Neural progenitor cell (in vitro differentiated cells): ENCODE measurements at regions not wholly inside any gene's neighbourhood (a gene's known extent, or its start where the extent isn't known, plus 50 kb on each side); places are given as distances from the start of the nearest gene placed in this dataset.
A peak's percentile ranks its signal among the peaks of the same experiment; 100 is the strongest.

ENCODE experiments used
- DNase-seq: peaks from one replicate; pipeline ENCODE4 v3.0.0-alpha.2; 2016; ENCODE audit warnings: low spot score
- H2AFZ ChIP-seq: fragments of 200-600 bp; sonication (generic); replicated peaks from 2 replicates; pipeline ENCODE4 v1.6.1; 2016; ENCODE audit warnings: antibody characterized with exemption
- H3F3A ChIP-seq: fragments of 200-600 bp; sonication (generic); 2 replicates; pipeline ENCODE4 v1.6.1; 2016; ENCODE audit warnings: antibody characterized with exemption, low read depth
- H3K27ac ChIP-seq: fragments of 200-600 bp; sonication (generic); 2 replicates; pipeline ENCODE4 v1.5.1; 2016; ENCODE audit warnings: mild to moderate bottlenecking
- H3K27me3 ChIP-seq: fragments of 200-600 bp; sonication (generic); 2 replicates; pipeline ENCODE4 v1.6.1; 2016; ENCODE audit warnings: mild to moderate bottlenecking, moderate library complexity
- H3K36me3 ChIP-seq: fragments of 200-600 bp; sonication (generic); 2 replicates; pipeline ENCODE4 v1.5.1; 2016
- H3K4me1 ChIP-seq: fragments of 200-600 bp; sonication (generic); 2 replicates; pipeline ENCODE4 v1.6.1; 2016; ENCODE audit warnings: mixed run types
- H3K4me2 ChIP-seq: fragments of 200-600 bp; sonication (generic); 2 replicates; pipeline ENCODE4 v1.6.1; 2016
- H3K4me3 ChIP-seq: fragments of 200-600 bp; sonication (generic); 2 replicates; pipeline ENCODE4 v1.5.1; 2016
- H3K79me2 ChIP-seq: fragments of 200-600 bp; sonication (generic); 2 replicates; pipeline ENCODE4 v1.6.1; 2016; ENCODE audit warnings: low read depth
- H3K9ac ChIP-seq: fragments of 200-600 bp; sonication (generic); 2 replicates; pipeline ENCODE4 v1.6.1; 2016
- H3K9me3 ChIP-seq: fragments of 200-600 bp; sonication (generic); 2 replicates; pipeline ENCODE4 v1.5.1; 2016; ENCODE audit warnings: low read depth
- H4K20me1 ChIP-seq: fragments of 200-600 bp; sonication (generic); 2 replicates; pipeline ENCODE4 v1.6.1; 2016; ENCODE audit warnings: low read depth
- H3K27ac Mint-ChIP-seq: 3 replicates; pipeline ENCODE4 v1.8.0; 2021; ENCODE audit warnings: mixed read lengths
- H3K27me3 Mint-ChIP-seq: 2 replicates; pipeline ENCODE4 v1.8.0; 2022; ENCODE audit warnings: low read depth, mild to moderate bottlenecking, inconsistent platforms, moderate library complexity, mixed read lengths; ENCODE audit not compliant: insufficient read depth
- H3K36me3 Mint-ChIP-seq: 3 replicates; pipeline ENCODE4 v1.8.0; 2021; ENCODE audit warnings: mixed read lengths
- H3K4me1 Mint-ChIP-seq: 3 replicates; pipeline ENCODE4 v1.8.0; 2021; ENCODE audit warnings: mixed read lengths
- H3K4me3 Mint-ChIP-seq: 3 replicates; pipeline ENCODE4 v1.8.0; 2021; ENCODE audit warnings: mild to moderate bottlenecking, moderate library complexity, mixed read lengths
- H3K9me3 Mint-ChIP-seq: 3 replicates; pipeline ENCODE4 v1.8.0; 2020; ENCODE audit warnings: mixed read lengths
- CTCF ChIP-seq: fragments of 200-600 bp; sonication (generic); IDR thresholded peaks from 2 replicates; pipeline ENCODE4 v1.5.1; 2017; ENCODE audit warnings: antibody characterized with exemption, mild to moderate bottlenecking
- EZH2 ChIP-seq: fragments of 200-600 bp; sonication (generic); IDR thresholded peaks from 2 replicates; pipeline ENCODE4 v1.6.1; 2017; ENCODE audit warnings: antibody characterized with exemption, mild to moderate bottlenecking, moderate library complexity
- EZH2phosphoT487 ChIP-seq: fragments of 200-600 bp; sonication (generic); IDR thresholded peaks from 2 replicates; pipeline ENCODE4 v1.6.1; 2017; ENCODE audit warnings: antibody characterized with exemption

GRCh38 chr6:21317642-21318041, 275.9 kb upstream of the SOX4 start:
- Histone ChIP-seq H3F3A (no peaks in the 10 kb centered on the region), H3K4me2 (no peak overlapping the region), H3K9ac (no peak overlapping the region), H3K79me2 (no peaks in the 10 kb centered on the region), H3K36me3 (no peaks in the 10 kb centered on the region), H3K4me3 (no peak overlapping the region), H3K9me3 (peaks cover 13% of the 10 kb centered on the region), H2AFZ (peak overlapping the region; percentile 63), H4K20me1 (no peaks in the 10 kb centered on the region), H3K27me3 (no peaks in the 10 kb centered on the region), H3K27ac (no peak overlapping the region), H3K4me1 (peaks cover 6% of the 10 kb centered on the region)
- no peak overlapping the region for H3K27ac Mint-ChIP-seq
- no peak overlapping the region for H3K4me3 Mint-ChIP-seq
- H3K4me1 Mint-ChIP-seq, result peaks cover 5% of the 10 kb centered on the region
- TF ChIP-seq EZH2 (no peak), CTCF (no peak), EZH2phosphoT487 (no peak)
- peaks cover 15% of the 10 kb centered on the region for H3K9me3 Mint-ChIP-seq
- DNase-seq, result no peak
- H3K27me3 Mint-ChIP-seq, result peaks cover 9% of the 10 kb centered on the region
- H3K36me3 Mint-ChIP-seq, result no peaks in the 10 kb centered on the region

GRCh38 chr6:21321076-21321475, 272.5 kb upstream of the SOX4 start:
- Histone ChIP-seq H4K20me1 (no peaks in the 10 kb centered on the region), H3K36me3 (no peaks in the 10 kb centered on the region), H2AFZ (peak overlapping the region; percentile 15), H3K9me3 (peaks cover 13% of the 10 kb centered on the region), H3K4me1 (peaks cover 6% of the 10 kb centered on the region), H3K4me3 (no peak overlapping the region), H3F3A (no peaks in the 10 kb centered on the region), H3K9ac (no peak overlapping the region), H3K27me3 (no peaks in the 10 kb centered on the region), H3K27ac (no peak overlapping the region), H3K4me2 (no peak overlapping the region), H3K79me2 (no peaks in the 10 kb centered on the region)
- Mint-ChIP-seq H3K4me1 (peaks cover 2% of the 10 kb centered on the region), H3K9me3 (peaks cover 15% of the 10 kb centered on the region), H3K27me3 (peaks cover 9% of the 10 kb centered on the region), H3K4me3 (no peak overlapping the region), H3K36me3 (no peaks in the 10 kb centered on the region), H3K27ac (no peak overlapping the region)
- TF ChIP-seq CTCF (no peak), EZH2 (no peak), EZH2phosphoT487 (no peak)
- DNase-seq, result no peak

GRCh38 chr6:21321531-21321930, 272.0 kb upstream of the SOX4 start:
- peaks cover 13% of the 10 kb centered on the region for H3K9me3 ChIP-seq
- H3K27me3 ChIP-seq, result no peaks in the 10 kb centered on the region
- no peaks in the 10 kb centered on the region for H3K79me2 ChIP-seq
- no peaks in the 10 kb centered on the region for H3F3A ChIP-seq
- TF ChIP-seq CTCF, result no peak
- TF ChIP-seq EZH2phosphoT487, result no peak
- TF ChIP-seq EZH2, result no peak
- peaks cover 9% of the 10 kb centered on the region for H3K27me3 Mint-ChIP-seq
- no peak for DNase-seq
- no peak overlapping the region for H3K4me3 ChIP-seq
- H3K4me3 Mint-ChIP-seq, result no peak overlapping the region
- H3K36me3 Mint-ChIP-seq, result no peaks in the 10 kb centered on the region
- no peaks in the 10 kb centered on the region for H4K20me1 ChIP-seq
- H3K27ac Mint-ChIP-seq, result no peak overlapping the region
- H3K9me3 Mint-ChIP-seq, result peaks cover 15% of the 10 kb centered on the region
- H3K4me1 Mint-ChIP-seq, result peaks cover 2% of the 10 kb centered on the region
- no peak overlapping the region for H3K9ac ChIP-seq
- no peaks in the 10 kb centered on the region for H3K36me3 ChIP-seq
- peaks cover 6% of the 10 kb centered on the region for H3K4me1 ChIP-seq
- H3K27ac ChIP-seq, result no peak overlapping the region
- H3K4me2 ChIP-seq, result no peak overlapping the region
- H2AFZ ChIP-seq, result peak overlapping the region; percentile 15

- Histone ChIP-seq H3F3A (no peaks in the 10 kb centered on the region), H3K9me3 (peaks cover 13% of the 10 kb centered on the region), H3K4me3 (no peak overlapping the region), H2AFZ (peak overlapping the region; percentile 26), H4K20me1 (no peaks in the 10 kb centered on the region), H3K9ac (no peak overlapping the region), H3K27me3 (no peaks in the 10 kb centered on the region), H3K4me2 (no peak overlapping the region), H3K27ac (no peak overlapping the region), H3K36me3 (no peaks in the 10 kb centered on the region), H3K79me2 (no peaks in the 10 kb centered on the region), H3K4me1 (peaks cover 14% of the 10 kb centered on the region)
- Mint-ChIP-seq H3K4me1 (peaks cover 8% of the 10 kb centered on the region), H3K27ac (no peak overlapping the region), H3K27me3 (peaks cover 9% of the 10 kb centered on the region), H3K4me3 (no peak overlapping the region), H3K36me3 (no peaks in the 10 kb centered on the region), H3K9me3 (peaks cover 15% of the 10 kb centered on the region)
- DNase-seq, result no peak
- TF ChIP-seq EZH2, result no peak
- TF ChIP-seq EZH2phosphoT487, result no peak
- no peak for TF ChIP-seq CTCF
These were observed 270.0 kb upstream of the SOX4 start for GRCh38 chr6:21323577-21323976.
